ENCODE measurements at regions not wholly inside any gene's neighbourhood (a gene's known extent, or its start where the extent isn't known, plus 50 kb on each side); places are given as distances from the start of the nearest gene placed in this dataset.
"Not testable (repeated sequence)": the region's sequence is repeated elsewhere in the genome, so short reads cannot be mapped to it uniquely, and the experiment has no call there.

DNA sequence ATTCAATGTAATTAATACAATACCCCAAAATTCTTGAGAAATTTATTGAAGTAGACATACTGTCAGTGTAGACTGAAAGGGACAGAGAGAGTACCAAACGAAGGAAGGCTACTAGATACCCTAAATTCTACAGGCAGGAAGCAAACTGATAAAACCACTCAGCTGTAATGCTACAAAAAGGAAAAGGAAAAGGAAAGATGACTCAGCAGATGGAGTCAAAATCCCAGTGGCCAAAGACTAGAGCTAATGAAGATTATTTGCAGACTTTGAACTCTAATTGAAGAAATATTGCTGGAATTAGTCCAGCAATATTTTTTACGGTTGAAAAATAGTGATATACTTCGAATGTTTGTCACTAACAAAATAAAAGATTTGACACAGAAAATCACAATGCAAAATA is 671.9 kb downstream of the BRINP3 start:
- DNase-seq (ENCODE audit: low read depth, low spot score), result no peak

DNA sequence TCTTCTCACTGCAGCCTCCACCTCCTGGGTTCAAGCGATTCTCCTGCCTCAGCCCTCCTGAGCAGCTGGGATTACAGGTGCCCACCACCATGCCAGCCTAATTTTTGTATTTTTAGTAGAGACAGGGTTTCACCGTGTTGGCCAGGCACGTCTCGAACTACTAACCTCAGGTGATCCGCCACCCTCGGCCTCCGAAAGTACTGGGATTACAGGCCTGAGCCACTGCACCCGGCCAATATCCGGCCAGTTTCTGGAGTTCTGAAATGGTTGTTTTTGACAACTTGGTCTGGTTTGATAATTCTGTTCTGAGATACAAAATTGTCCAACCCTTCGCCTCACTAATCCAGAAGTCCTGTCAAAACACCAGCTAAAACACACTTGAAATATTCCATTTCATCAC is 667.0 kb downstream of the BRINP3 start:
- DNase-seq (ENCODE audit: low read depth, low spot score), result not testable (repeated sequence)

DNA sequence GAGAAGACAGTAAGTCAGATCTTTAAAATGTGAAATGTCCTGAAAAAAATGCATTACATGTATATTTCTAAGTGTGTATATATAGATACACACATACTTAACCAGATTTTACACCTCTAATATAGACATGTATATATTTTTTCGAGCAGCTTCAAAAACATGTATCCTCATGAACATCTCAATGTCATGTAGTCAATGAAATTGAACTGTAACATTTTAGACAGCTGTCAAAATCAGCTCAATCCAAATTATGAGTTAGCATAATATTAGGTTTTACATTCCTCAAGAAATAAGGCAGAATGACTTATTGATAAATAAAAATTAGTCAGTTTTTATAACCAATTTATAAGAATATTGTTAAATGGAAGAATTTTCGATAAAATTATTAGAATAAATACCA is 665.7 kb downstream of the BRINP3 start:
- no peak for DNase-seq (ENCODE audit: low read depth, low spot score)

DNA sequence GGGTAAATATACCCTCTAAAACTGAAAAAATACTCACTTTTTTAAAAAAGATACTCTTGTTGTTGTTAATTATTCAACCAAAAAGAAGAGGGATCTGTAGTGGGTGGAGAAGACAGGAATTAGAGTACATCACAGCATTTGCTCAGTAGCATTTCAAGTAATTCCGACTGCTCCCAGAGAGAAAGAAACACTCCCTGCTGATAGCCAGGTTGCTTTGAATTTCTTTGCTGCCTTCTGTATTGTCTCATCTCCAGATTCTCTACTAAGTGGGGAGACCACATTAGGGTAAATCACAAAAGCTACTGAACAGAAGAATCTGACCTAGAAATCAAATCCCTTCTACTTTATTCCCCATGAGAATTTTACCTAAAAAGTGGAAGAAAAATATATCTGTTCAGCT is 661.1 kb downstream of the BRINP3 start:
- DNase-seq (ENCODE audit: low read depth, low spot score), result no peak

DNA sequence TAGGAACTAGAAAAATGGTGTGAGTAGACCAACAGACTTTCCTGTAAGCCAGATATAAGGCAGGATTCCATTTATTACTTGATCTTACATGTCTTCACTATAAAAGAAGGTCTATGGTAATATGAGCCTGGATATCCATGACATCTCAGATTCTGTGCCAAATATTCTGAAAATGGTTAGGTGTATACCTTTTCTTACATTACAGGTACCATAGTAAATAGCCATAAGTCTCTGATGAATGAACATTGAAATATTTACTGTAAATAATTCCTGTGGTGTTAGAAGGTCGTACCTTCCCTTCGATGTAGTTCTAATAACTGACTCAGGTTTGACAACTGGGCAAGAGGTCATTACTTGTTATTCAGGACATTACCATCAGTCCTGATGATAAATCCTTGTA is 657.9 kb downstream of the BRINP3 start:
- DNase-seq (ENCODE audit: low read depth, low spot score), result no peak

DNA sequence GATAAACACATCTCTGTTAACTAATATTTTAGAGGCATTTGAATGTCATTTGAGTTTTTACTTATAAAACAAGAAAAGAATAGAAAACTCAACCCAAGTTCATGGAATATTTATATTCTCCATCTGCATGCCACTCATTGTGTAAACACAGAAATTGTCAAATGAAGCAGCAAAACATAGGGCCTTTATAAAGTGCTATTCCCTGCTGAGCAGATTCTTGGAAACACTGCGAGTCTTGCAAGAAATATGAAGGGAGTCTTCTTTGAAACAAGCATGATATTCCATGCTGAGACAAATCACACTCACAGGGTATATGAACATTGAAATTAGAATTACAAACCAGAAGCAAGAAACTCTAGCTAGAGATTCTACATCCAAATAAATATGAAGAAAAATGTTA is 655.8 kb downstream of the BRINP3 start:
- no peak for DNase-seq (ENCODE audit: low read depth, low spot score)

DNA sequence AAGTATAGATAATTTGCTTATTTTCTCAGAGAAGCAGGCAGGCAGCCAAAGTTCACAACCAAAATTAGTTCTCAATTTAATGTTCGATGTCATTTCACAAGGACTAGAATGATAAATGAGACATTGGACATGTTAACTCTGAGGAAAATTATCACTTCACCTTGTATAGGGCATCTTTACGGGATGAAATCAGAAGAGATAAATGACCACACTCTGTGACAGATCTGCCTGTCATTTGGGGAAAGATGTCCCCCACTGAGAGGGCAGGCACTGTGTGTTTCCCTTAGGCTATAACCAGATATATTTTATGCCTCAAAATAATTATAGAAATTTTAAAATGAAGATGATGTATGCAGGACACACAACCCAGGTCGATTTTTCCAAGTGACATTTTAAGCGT is 642.9 kb downstream of the BRINP3 start:
- no peak for DNase-seq (ENCODE audit: low read depth, low spot score)

DNA sequence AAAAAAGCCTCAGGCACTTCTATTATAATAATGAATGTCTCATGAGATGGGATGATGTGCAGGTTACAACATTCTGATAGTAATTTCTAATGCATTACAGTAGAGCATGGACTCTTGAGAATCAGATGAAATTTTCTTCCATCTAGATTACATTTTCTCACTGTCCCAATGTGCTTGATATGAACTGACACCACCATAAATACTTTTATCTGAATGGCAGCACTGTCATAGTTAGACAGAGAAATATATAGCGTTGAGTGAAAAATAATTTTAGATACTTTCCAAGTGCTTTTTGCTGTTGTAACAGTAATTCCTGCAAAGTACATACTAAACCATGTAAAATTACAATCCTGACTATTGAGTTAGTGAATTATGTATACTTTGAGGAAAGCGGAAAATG is 630.1 kb downstream of the BRINP3 start:
- no peak for DNase-seq (ENCODE audit: low read depth, low spot score)

DNA sequence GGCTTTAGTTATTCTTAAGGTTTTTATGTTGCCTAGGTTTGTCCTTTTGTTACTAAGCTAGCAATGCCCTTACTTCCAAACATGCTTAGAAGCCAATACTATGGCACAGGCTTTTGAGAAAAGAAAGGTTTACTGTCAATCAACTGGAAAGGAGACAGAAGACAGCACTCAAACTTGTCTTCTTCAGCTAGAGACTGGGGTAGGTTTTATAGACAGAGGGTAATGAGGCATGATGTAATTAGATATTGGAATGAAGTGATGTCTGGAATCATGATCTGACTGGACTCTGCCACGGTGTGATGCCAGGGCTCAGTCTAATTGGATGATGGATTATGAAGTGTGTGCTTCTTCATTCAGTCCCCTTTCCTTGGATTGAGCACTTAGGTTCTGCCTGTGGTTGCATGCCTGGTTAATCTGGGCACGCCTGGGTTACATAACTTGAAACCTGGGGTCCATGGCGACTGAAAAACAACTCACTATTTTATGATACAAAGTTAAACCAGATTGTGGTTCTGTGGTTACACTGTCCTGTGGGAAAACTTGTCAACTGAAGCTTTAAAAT is 625.8 kb downstream of the BRINP3 start:
- no peak for DNase-seq (ENCODE audit: low read depth, low spot score)

DNA sequence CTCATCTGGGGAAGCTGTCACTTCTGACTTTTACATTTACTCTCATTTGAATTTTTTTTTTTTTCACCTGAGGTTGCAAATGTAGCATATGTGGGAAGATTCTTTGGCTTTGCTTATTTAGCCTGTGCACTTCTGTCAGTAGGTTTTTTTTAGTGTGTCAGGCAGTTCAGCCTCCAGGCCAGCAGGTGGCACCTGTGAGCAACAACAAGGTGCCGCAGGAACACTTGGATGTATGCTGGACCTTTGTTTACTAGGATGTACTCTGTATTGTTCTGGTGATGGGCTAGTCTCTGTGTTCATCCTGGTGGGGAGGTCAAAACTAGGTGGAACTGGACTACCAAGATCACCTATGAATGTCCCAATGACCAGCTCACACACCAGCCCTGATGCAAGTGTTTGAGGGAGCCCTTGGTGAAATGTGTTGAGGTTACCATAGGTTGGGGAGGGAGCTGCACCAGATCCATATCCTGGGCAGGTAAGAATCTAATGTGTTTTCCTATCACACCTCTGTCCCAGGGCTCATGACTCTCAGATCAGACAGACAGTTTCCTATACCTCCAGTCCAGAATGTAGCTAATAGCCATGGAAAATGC is 618.2 kb downstream of the BRINP3 start:
- DNase-seq (ENCODE audit: low read depth, low spot score), result peak; percentile 1

DNA sequence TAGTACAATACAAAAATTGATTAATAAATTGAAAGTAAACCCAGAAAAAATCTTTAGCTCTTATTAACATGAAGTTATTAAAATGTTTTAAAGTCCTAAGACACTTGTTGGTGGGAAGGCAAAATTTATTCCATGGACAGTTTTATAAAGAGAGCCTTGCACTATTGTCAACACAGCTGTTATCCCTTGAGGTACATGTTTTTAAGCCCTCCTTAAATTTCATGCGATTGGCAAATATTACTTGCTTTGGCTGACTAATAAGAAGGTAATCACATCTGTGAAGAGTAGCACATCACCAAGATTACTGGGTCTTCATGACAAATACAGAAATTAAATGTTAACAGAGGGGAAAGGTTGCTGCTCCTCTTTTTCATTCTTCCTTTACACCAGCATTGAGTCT is 611.1 kb downstream of the BRINP3 start:
- no peak for DNase-seq (ENCODE audit: low read depth, low spot score)

DNA sequence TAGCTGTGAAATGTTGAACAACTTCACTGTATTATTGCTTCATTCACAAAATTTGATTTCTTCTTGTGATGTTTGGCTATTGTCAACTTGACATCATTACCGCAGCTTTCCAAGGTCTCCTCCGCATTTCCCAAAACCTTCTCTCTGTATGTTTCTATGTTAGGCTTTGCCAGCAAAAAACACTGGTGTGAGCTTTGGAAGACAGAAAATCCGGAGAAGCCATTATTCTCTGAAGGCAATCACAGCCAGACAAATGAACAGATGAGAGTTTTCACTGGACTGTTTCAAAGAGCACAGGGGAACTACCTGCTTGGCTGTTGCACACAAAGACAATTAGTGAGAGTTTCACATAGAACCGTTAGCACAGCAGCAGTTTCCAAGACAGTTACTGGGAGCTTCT is 609.6 kb downstream of the BRINP3 start:
- no peak for DNase-seq (ENCODE audit: low read depth, low spot score)

DNA sequence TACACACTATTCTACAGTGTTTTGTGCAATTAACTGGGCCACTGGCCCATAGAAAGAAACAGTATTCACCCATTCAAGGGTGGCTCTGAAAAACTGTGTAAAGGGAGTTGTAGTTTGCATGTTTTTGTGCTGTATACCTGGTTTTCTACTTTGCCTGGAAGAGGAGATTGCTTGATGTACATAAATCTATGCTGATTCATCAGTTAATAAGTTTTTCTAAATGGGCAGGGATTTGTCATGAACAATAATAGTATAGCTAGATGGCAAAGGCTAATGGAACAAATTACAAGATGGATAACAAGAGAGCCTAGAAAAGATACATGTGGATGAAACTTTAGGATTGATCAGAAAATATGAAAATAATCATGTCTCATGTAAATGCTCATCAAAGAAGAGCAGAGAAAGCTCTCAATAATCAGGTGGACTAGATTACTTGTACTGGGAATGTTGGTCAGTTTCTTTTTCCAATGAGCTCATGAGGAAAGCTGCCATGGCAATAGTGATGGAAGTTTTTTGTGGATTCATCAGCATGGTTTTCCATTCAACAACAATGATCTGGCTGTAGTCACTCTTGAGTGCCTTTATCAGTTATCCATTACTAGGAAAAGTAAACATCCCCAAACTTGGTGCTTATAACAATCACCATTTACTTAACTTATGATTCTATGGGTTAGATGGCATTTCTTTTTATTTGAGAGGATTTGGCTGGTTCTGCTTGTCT is 602.8 kb downstream of the BRINP3 start:
- no peak for DNase-seq (ENCODE audit: low read depth, low spot score)

DNA sequence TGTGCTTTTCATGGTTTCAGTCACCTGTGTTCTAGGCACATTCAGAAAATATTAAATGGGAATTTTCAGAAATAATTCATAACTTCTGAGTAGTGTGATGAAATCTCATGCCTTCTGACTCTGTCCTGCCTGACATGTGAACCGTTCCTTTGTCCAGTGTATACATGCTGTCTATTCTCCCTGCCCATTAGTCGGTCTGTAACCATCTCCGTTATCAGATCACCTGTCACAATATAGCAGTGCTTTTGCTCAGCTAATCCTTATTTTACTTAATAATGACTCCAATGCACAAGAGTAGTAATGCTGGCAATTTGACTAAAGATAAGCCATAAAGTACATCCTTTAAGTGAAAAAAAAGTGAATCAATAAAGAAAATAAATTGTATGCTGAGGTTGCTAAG is 597.5 kb downstream of the BRINP3 start:
- DNase-seq (ENCODE audit: low read depth, low spot score), result no peak

DNA sequence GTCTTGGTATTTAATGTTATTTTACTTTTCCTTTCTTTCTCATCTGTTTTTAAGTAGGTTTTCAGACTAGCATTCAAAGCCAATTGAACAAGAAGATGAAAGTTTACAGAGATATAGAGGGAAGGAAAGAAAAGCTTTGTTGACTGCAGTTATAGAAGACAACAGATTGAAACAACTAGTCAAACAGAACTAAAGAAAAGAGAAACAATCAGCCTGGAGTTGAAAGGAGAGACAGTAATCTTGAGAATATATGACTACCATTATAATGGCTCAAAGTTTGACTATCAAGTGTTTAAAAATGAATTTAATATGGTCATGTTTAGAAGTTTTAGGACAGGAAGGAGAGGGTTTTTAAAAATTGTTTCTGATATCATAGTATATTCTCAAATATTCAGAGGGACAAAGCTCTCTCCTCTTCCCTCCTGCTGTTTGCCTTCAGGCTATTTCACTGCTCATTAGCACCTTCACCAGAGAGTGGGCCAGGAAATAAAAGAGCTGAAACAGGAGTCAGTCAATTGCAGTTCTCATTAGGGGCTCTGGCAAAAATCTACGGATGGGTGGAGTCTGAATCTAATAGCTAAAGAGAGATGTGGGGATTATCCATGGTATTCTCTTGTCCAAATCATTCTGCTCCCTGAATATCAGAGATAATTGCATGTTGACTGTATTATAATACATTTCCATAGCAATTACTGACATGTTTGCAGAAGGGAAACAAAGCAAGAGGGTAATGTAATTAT is 577.8 kb downstream of the BRINP3 start:
- DNase-seq (ENCODE audit: low read depth, low spot score), result no peak

DNA sequence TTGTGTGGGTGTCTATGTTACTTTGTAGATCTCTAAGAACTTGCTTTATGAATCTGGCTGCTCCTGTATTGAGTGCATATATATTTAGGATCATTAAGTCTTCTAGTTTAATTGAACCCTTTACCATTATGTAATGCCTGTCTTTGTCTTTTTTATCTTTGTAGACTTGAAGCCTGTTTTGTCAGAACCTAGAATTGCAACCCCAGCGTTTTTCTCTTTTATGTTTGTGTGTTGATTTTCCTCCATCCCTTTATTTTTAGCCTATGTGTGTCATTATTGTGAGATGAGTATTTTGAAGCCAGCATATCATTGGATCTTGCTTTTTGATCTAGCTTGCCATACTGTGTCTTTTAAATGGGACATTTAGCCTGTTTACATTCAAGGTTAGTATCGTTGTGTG is 573.2 kb downstream of the BRINP3 start:
- DNase-seq (ENCODE audit: low read depth, low spot score), result no peak

DNA sequence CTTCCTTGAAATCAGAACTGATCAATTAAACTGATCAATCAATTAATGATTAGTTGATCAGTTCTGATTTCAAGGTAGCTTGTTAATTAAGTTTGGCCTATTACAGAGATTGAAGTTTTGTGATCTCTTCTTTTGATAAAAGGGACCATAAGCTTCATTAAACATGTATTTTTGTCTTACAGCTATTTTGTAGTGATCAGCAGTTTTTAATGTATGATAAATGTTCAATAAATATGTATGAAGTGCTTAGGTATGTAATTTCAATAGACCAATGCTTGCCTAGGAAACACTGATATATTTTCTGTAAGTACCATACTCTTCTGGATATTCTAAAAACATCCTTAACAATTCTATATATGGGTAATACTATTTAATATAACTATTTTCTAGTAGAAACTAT is 569.6 kb downstream of the BRINP3 start:
- no peak for DNase-seq (ENCODE audit: low read depth, low spot score)

DNA sequence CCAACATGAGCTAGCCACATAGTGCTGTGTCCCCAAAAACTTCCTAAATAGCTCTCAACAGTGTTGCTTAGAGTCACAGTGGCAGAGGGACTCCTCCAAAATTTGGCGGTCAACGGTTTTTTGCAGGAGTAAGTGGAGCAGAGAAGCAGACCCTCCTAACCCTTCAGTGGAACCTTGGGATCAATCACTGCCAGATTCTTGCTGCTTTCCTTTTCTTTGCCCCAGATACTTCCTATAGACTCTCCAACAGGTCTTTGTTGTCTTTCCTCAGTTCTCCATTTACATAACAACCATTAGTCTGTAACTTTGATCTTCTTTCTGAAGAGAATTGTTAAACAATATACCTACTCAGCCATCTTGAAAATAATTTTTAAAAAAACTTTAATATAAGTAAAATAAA is 556.1 kb downstream of the BRINP3 start:
- no peak for DNase-seq (ENCODE audit: low read depth, low spot score)

DNA sequence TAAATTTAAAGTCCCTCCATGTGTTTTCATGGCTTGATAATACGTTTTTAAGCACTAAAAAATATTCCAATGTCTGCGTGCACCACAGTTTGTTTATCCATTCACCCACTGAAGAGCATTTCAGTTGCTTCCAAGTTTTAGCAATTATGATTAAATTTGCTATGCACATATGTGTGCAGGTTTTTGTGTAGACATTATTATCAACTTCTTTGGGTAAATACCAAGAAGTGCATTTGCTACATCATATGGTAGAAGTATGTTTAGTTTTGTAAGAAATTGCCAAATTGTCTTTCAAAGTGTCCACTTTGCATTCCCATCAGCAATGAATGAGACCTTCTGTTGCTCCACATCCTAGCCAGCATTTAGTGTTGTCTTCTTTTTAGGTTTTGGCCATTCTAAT is 550.0 kb downstream of the BRINP3 start:
- no peak for DNase-seq (ENCODE audit: low read depth, low spot score)

DNA sequence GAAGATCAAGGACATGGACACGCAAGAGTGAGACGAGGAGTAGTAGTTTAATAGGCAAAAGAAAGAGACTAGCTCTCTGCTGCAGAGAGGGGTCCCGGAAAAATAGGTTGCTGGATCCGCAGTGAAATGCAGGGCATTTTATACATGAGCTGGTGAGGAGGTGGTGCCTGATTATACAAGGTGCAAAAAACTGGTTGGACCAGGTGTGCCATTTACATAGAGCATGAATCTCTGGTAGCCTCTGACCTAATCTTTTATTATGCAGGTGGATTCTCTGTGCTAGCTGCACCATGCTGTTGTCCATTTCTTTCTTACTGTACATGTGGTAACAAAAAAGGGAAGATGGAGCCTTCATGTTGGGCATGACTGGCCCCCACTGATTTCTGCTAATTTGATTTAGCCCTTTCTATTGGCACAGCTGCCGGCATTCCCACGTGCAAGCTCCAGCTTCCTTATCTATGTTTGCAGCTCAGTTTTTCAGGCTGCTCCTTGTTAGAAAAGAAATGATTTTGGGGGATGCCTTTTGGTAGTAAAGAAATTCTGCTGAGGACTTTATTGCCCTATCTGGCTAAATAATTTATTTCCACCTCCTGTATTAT is 548.1 kb downstream of the BRINP3 start:
- no peak for DNase-seq (ENCODE audit: low read depth, low spot score)

DNA sequence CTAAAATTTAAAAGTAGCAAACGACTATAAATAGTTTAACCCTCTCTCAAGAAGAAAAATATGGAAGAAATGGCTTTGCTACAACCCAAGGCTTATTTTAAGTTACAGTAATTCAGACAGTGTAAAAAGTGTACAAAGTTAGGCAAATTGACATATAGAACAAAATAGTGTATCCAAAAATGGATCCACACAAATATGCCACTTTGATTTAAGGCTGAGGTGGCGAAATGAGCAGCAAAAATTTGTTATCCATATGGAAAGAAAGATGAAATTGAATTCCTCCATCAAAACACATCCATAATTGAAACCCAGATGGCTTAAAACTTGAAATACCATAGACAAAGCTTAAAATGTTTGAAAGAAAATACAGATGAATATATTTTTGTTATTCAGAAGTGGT is 540.8 kb downstream of the BRINP3 start:
- no peak for DNase-seq (ENCODE audit: low read depth, low spot score)

DNA sequence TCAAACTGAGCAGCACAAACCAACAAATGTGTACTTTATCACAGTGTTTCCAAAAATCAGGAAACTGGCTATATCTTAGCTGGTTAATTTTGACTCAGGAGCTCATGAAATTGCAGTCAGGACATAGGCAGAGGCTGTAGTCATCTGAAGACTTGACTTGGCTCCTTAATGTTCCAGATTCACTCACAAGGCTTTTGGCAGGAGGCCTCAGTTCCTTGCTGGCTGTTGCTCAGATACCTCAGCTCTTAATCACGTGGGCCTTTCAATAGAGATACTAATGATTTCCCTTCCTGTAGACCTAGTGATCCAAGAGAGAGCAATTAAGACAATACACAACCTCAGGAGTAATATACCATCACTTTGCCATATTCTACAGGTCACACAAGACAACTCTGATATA is 537.7 kb downstream of the BRINP3 start:
- DNase-seq (ENCODE audit: low read depth, low spot score), result no peak
